Omental fat pad (tissue), 3 donors: ENCODE measurements at regions not wholly inside any gene's neighbourhood (a gene's known extent, or its start where the extent isn't known, plus 50 kb on each side); places are given as distances from the start of the nearest gene placed in this dataset.
"Not testable (repeated sequence)": the region's sequence is repeated elsewhere in the genome, so short reads cannot be mapped to it uniquely, and the experiment has no call there.

Experiments used
- ATAC-seq: fragments of 150-250 bp; one replicate; pipeline ENCODE4 v1.9.1; 2016; ENCODE audit warnings: mild to moderate bottlenecking, moderate library complexity; ENCODE audit not compliant: low FRiP score
- DNase-seq: peaks from one replicate; pipeline ENCODE4 v3.0.0-alpha.2; 2019; ENCODE audit warnings: low spot score
- TF ChIP-seq, protein P1 (sequence below), 3 donors: fragments of 450-650 bp; IDR thresholded peaks; one replicate each; pipeline ENCODE4 v1.5.1; 2016 to 2017; ENCODE audit warnings: antibody characterized with exemption in 3 of 3, mild to moderate bottlenecking in 3 of 3, moderate library complexity in 2 of 3

DNA sequence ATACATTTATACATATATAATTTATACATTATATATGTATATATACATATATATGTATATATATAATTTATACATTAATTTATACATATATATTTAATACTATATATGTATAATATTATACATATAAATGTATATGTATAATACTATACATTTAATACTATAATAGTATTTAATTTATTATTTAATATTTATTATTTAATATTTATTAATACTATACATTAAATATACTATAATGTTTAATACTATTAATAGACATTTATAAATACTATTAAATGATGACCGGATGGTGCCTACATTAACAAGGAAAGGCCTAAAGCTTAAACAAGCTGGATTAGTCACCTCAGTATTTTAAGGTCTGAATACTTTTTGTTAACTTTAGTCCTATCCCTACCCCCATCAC lies 145.9 kb upstream of the HTR1E start:
- TF ChIP-seq, protein P1, sequence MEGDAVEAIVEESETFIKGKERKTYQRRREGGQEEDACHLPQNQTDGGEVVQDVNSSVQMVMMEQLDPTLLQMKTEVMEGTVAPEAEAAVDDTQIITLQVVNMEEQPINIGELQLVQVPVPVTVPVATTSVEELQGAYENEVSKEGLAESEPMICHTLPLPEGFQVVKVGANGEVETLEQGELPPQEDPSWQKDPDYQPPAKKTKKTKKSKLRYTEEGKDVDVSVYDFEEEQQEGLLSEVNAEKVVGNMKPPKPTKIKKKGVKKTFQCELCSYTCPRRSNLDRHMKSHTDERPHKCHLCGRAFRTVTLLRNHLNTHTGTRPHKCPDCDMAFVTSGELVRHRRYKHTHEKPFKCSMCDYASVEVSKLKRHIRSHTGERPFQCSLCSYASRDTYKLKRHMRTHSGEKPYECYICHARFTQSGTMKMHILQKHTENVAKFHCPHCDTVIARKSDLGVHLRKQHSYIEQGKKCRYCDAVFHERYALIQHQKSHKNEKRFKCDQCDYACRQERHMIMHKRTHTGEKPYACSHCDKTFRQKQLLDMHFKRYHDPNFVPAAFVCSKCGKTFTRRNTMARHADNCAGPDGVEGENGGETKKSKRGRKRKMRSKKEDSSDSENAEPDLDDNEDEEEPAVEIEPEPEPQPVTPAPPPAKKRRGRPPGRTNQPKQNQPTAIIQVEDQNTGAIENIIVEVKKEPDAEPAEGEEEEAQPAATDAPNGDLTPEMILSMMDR (IDR thresholded peaks at IDR 0.05) = no peak
- DNase-seq = no peak
- no peak for ATAC-seq

DNA sequence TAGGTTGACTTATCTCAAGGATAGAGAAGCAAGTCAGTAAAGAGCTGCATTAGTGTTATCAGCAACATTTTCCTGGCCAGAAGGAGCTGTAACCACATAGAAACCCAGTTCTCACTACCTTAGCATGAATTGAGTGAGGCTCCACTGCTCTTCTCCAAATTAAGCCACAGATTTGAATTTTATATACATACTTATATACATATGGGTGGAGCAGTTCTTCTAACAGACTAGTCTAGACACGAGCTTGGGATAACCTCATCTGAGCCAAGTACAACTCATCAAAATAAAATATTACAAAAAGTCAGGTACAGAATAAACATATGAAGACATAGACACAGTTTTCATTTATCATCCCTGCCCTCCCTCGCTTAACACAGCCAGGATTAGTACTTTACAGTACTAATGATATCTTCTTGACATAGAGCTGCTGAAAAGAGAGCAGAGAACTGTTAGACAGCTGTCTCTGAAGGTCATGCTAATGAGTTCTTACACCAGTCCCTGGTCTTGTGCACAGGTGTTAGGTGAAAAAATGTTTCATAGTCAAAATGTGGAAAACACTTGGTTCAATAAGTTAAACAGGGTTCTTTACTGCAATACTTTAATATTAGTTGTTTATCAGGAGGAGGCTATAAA lies 147.4 kb upstream of the HTR1E start:
- TF ChIP-seq, protein P1 (IDR thresholded peaks at IDR 0.05) = no peak
- ATAC-seq (no peak), DNase-seq (no peak)

DNA sequence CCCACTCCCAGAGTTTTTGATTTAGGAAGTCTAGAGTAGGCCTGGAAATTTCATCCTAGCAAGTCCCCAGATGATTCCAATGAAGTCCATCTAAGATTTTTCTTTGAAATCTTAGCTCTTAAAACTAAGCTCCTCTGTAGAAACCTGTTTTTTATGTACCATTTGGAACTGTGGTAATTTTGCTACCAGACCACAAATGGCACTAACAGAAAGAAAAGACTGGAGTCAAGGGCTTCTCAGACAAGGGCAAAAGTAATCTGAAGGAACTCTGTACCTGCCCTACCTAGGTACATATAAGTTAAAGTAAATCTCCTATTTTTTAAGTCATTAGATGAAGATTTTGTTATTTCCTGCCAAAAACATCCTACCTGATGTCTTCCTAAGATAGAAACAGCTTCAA lies 155.0 kb upstream of the HTR1E start:
- TF ChIP-seq, protein P1 (IDR thresholded peaks at IDR 0.05) = no peak
- DNase-seq = no peak
- no peak for ATAC-seq

DNA sequence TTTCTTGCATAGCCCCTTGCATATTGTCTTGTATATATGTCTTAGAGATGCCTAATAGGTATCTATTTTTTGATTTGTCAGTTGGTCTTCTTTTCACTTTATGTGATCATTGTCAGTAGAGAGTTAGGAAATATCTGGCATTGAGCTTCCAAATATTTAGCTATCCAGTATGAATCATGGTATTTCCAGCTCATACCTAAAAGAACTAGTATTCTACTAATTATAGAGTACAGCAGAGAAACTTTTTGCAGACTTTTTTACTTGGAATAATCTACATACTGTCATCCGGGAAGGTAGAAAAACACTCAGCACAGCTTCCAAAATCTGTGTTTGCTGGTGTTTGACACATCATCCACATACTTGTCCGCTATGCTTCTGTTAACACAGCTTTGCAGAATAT lies 156.4 kb upstream of the HTR1E start:
- ATAC-seq (peak; percentile 75), DNase-seq (no peak)
- TF ChIP-seq, protein P1 (IDR thresholded peaks at IDR 0.05) = no peak

DNA sequence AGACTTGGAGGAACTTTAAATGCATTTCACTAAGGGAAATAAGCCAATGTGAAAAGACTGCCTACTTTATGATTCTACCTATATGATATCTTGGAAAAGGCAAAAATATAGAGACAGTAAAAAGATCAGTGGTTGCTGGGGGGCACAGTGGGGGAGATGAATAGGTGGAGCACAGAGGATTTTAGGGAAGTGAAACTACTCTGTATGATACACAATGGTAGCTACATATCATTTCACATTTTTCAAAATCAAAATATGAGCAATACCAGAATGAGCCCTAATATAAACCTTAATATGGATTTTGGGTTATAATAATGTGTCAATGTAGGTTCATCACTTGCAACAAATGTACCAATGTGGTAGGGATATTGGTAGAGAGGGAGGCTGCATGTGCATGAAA lies 161.4 kb upstream of the HTR1E start:
- DNase-seq = no peak
- ATAC-seq = no peak
- TF ChIP-seq, protein P1 (IDR thresholded peaks at IDR 0.05) = no peak

DNA sequence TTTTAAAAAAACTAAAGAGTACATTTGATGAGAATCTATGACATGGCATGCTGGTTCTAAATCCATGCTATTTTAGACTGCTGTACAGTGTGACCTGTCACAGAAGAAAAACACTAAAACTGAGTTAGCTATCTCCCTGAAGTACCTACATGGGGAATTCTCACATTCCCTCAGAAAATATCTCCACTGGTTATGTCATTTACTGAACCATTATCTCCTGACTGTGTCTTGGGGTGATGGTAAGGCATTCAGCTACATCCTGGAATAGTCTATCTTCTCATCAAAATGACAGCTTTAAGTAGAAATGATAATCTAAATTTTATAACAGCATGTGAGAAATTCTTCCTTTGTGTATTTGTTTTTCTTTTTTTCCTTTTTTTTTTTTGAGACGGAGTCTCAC lies 172.1 kb upstream of the HTR1E start:
- TF ChIP-seq, protein P1 (IDR thresholded peaks at IDR 0.05) = no peak
- no peak for ATAC-seq
- DNase-seq = no peak

DNA sequence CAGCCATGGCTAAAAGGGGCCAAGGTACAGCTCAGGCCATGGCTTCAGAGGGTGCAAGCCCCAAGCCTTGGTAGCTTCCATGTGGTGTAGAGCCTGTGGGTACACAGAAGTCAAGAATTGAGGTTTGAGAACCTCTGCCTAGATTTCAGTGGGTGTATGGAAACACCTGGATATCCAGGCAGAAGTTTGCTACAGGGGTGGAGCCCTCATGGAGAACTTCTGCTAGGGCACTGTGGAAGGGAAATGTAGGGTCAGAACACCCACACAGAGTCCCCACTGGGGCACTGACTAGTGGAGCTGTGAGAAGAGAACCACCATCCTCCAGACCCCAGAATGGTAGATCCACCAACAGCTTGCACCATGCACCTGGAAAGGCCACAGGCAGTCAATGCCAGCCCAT lies 177.4 kb upstream of the HTR1E start:
- DNase-seq, ATAC-seq: not testable (repeated sequence)
